Peyer's patch (tissue), 4 donors: ENCODE measurements at regions not wholly inside any gene's neighbourhood (a gene's known extent, or its start where the extent isn't known, plus 50 kb on each side); places are given as distances from the start of the nearest gene placed in this dataset.

Experiments
- POLR2A ChIP-seq, 2 donors: fragments of 450-650 bp; IDR thresholded peaks; one replicate each; pipeline ENCODE4 v1.5.1; 2017; ENCODE audit warnings: antibody characterized with exemption in 2 of 2, mild to moderate bottlenecking in 2 of 2, moderate library complexity in 2 of 2
- TF ChIP-seq, protein P1 (sequence below), 6 experiments: fragments of 450-650 bp in 4 of 6; fragments of 200-600 bp in 2 of 6; sonication (generic) in 1 of 6; IDR thresholded peaks; one replicate each; pipeline ENCODE4 v1.5.1; 2017 to 2019; ENCODE audit warnings: antibody characterized with exemption in 6 of 6, mild to moderate bottlenecking in 3 of 6, moderate library complexity in 1 of 6

DNA sequence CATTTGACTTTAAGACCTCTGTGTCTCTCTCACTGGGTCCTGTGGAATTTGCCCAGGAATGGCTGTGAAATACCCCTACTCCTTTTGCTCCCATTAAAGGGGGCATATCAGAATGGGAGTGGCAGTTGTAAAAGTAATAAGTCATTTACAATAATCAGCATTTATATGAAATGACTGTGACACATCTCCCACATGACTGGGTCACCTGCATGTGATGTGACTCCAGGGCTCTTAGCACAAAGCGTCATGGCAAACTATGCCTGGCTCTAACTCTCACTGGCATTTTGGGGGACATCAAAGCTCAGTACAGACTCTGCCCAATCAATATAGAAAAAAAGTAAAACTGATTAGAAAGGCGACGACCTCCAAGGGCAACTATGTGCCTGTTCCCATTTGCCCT, 157.6 kb downstream of the RPS24 start:
- TF ChIP-seq, protein P1, sequence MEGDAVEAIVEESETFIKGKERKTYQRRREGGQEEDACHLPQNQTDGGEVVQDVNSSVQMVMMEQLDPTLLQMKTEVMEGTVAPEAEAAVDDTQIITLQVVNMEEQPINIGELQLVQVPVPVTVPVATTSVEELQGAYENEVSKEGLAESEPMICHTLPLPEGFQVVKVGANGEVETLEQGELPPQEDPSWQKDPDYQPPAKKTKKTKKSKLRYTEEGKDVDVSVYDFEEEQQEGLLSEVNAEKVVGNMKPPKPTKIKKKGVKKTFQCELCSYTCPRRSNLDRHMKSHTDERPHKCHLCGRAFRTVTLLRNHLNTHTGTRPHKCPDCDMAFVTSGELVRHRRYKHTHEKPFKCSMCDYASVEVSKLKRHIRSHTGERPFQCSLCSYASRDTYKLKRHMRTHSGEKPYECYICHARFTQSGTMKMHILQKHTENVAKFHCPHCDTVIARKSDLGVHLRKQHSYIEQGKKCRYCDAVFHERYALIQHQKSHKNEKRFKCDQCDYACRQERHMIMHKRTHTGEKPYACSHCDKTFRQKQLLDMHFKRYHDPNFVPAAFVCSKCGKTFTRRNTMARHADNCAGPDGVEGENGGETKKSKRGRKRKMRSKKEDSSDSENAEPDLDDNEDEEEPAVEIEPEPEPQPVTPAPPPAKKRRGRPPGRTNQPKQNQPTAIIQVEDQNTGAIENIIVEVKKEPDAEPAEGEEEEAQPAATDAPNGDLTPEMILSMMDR (IDR thresholded peaks at IDR 0.05) = no peak
- TF ChIP-seq POLR2A (IDR thresholded peaks at IDR 0.05) = no peak
